BJ (cell line): ENCODE measurements at regions not wholly inside any gene's neighbourhood (a gene's known extent, or its start where the extent isn't known, plus 50 kb on each side); places are given as distances from the start of the nearest gene placed in this dataset.
"Not testable (repeated sequence)": the region's sequence is repeated elsewhere in the genome, so short reads cannot be mapped to it uniquely, and the experiment has no call there.

Experiments
- CTCF ChIA-PET: fragments of 350-600 bp; formaldehyde crosslinking; extraction: SDS; loops from one replicate; lab custom pipeline; 2021; ENCODE audit warnings: antibody characterized with exemption, inconsistent platforms; lab: Yijun Ruan, JAX
- POLR2A ChIA-PET: fragments of 300-600 bp; sonication (Branson Sonifier 250); formaldehyde crosslinking; extraction: SDS; loops from one replicate; lab custom pipeline; 2021; ENCODE audit warnings: antibody characterized with exemption; lab: Charles Lee
- DNase-seq: peaks from one replicate; pipeline ENCODE4 v3.0.0-alpha.2; 2011; ENCODE audit warnings: low read depth
- H3K27me3 ChIP-seq: 2 replicates; pipeline ENCODE4 v1.6.0; 2011; ENCODE audit warnings: low read length; ENCODE audit not compliant: control insufficient read depth, insufficient read depth
- H3K36me3 ChIP-seq: 2 replicates; pipeline ENCODE4 v1.5.1; 2011; ENCODE audit warnings: low read length; ENCODE audit not compliant: control insufficient read depth, insufficient read depth
- H3K4me3 ChIP-seq: 2 replicates; pipeline ENCODE4 v1.5.1; 2011; ENCODE audit warnings: low read depth, mild to moderate bottlenecking, control low read depth, low read length
- CTCF ChIP-seq: IDR thresholded peaks from 2 replicates; pipeline ENCODE4 v1.5.1; 2011; ENCODE audit warnings: low read depth, mild to moderate bottlenecking, control low read depth, inconsistent platforms, low read length, moderate library complexity; ENCODE audit not compliant: insufficient read depth

- CTCF ChIA-PET: no interaction called here
Measured at GRCh38 chr5:118590806-118591205, 397.5 kb downstream of the DTWD2 start.

GRCh38 chr5:118580949-118581348, 407.4 kb downstream of the DTWD2 start:
- H3K27me3 ChIP-seq: no peaks in the 10 kb centered on the region
- DNase-seq: no peak
- H3K36me3 ChIP-seq: no peaks in the 10 kb centered on the region
- TF ChIP-seq CTCF: no peak
- CTCF ChIA-PET: no interaction called here
- no peak overlapping the region for H3K4me3 ChIP-seq
- POLR2A ChIA-PET: no interaction called here

More at GRCh38 chr5:118590806-118591205, 397.5 kb downstream of the DTWD2 start:
- POLR2A ChIA-PET: no interaction called here
- H3K4me3 ChIP-seq: no peak overlapping the region
- no peak for TF ChIP-seq CTCF
- H3K36me3 ChIP-seq: no peaks in the 10 kb centered on the region
- H3K27me3 ChIP-seq: no peaks in the 10 kb centered on the region
- no peak for DNase-seq

- ChIA-PET CTCF (no interaction called here), POLR2A (no interaction called here)
- Histone ChIP-seq H3K27me3 (no peaks in the 10 kb centered on the region), H3K4me3 (no peak overlapping the region), H3K36me3 (no peaks in the 10 kb centered on the region)
- no peak for TF ChIP-seq CTCF
- no peak for DNase-seq
Measured at GRCh38 chr5:118578093-118578492, 410.3 kb downstream of the DTWD2 start.

- ChIA-PET POLR2A (no interaction called here), CTCF (no interaction called here)
- Histone ChIP-seq H3K27me3 (no peaks in the 10 kb centered on the region), H3K4me3 (no peak overlapping the region), H3K36me3 (no peaks in the 10 kb centered on the region)
- no peak for TF ChIP-seq CTCF
- no peak for DNase-seq
Measured at GRCh38 chr5:118577621-118578020, 410.7 kb downstream of the DTWD2 start.

- POLR2A ChIA-PET, CTCF ChIA-PET, DNase-seq, H3K36me3 ChIP-seq, H3K27me3 ChIP-seq, H3K4me3 ChIP-seq: not testable (repeated sequence)
Measured at GRCh38 chr5:118570276-118570675, 418.1 kb downstream of the DTWD2 start.

GRCh38 chr5:118569596-118569995, 418.8 kb downstream of the DTWD2 start:
- H3K36me3 ChIP-seq, POLR2A ChIA-PET, DNase-seq, CTCF ChIA-PET, H3K4me3 ChIP-seq, H3K27me3 ChIP-seq: not testable (repeated sequence)
